ENCODE measurements at regions not wholly inside any gene's neighbourhood (a gene's known extent, or its start where the extent isn't known, plus 50 kb on each side); places are given as distances from the start of the nearest gene placed in this dataset.

DNA sequence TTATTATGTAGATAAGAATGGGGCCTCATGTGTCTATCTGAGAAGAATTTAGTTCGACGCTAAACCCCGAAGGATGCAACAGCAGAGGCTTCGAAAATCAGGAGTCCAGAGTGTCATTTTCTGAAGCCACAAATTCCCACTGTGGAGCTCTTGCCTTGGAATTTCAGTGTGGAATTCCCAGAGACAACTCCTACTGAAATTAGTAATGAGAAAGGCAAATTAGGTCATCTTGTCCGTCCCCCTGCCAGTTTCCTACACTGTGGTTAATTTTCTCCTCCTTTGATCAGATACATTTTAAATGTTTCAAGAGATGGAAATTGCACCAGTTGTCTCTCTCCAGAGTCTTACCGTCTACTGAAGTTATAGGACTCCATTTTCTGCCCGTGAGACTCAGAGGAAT, 633.6 kb downstream of the BNC2 start:
- Histone ChIP-seq H3K4ac (ENCODE audit: low read depth, low read length) (no peak overlapping the region), H3K18ac (ENCODE audit: insufficient read length, low read depth, low read length) (no peak overlapping the region), H3K27me3 (ENCODE audit: insufficient read depth, low read length) (no peaks in the 10 kb centered on the region), H3K79me1 (ENCODE audit: insufficient read depth, low read depth, low read length, poor library complexity, severe bottlenecking) (no peaks in the 10 kb centered on the region), H3K27ac (ENCODE audit: insufficient read length, low read depth, low read length) (no peak overlapping the region), H4K91ac (ENCODE audit: insufficient read length, low read depth, low read length) (no peak overlapping the region), H3K9me3 (ENCODE audit: control insufficient read depth, low read depth, low read length) (no peaks in the 10 kb centered on the region), H2BK5ac (ENCODE audit: insufficient read length, low read length) (no peak overlapping the region), H3K56ac (ENCODE audit: insufficient read length, low read depth, low read length) (no peak overlapping the region), H4K5ac (ENCODE audit: insufficient read length, low read depth, low read length) (no peak overlapping the region), H3K23ac (ENCODE audit: insufficient read length, low read depth, low read length) (no peak overlapping the region), H3K9ac (ENCODE audit: extremely low read depth, insufficient read length, low read length) (no peak overlapping the region), H2BK120ac (ENCODE audit: low read depth, low read length, poor library complexity, severe bottlenecking) (no peak overlapping the region), H3K4me1 (ENCODE audit: insufficient read depth, low read length) (no peaks in the 10 kb centered on the region), H2BK15ac (ENCODE audit: low read depth, low read length) (no peak overlapping the region), H3K14ac (ENCODE audit: insufficient read depth, low read length) (no peak overlapping the region), H2AK5ac (ENCODE audit: insufficient read length, low read length) (no peak overlapping the region), H3T11ph (ENCODE audit: low read length) (no peak overlapping the region), H3K23me2 (ENCODE audit: insufficient read length, low read depth, low read length, poor library complexity, severe bottlenecking) (no peaks in the 10 kb centered on the region), H4K8ac (replicated peaks; ENCODE audit: insufficient read length, low read depth, low read length) (no peak overlapping the region), H3K4me2 (ENCODE audit: insufficient read depth, insufficient read length, low read length) (no peak overlapping the region), H2BK12ac (ENCODE audit: insufficient read length, low read depth, low read length) (no peak overlapping the region), H2BK20ac (ENCODE audit: low read depth, low read length, poor library complexity, severe bottlenecking) (no peak overlapping the region), H4K20me1 (ENCODE audit: control insufficient read depth, insufficient read depth, insufficient read length) (no peaks in the 10 kb centered on the region), H2AFZ (ENCODE audit: low read length) (no peak overlapping the region), H3K79me2 (ENCODE audit: insufficient read depth, low read length) (no peaks in the 10 kb centered on the region)
- no peak for DNase-seq
- H3K4me3 Mint-ChIP-seq = no peak overlapping the region
- peaks cover 0 to 2% (median 0%) of the 10 kb centered on the region in 3 experiments; a peak in 2 of 7 replicates for H3K36me3 Mint-ChIP-seq (ENCODE audit: insufficient read depth in 1 of 3, low read depth in 3 of 3)
- no peaks in the 10 kb centered on the region for H3K27me3 Mint-ChIP-seq (ENCODE audit: low read depth)
- peaks cover 0 to 3% of the 10 kb centered on the region in 2 experiments; a peak in 1 of 4 replicates for H3K4me1 Mint-ChIP-seq
- no CpG with 5 or more reads among the region's 7 CpGs for WGBS (ENCODE audit: extremely low coverage, insufficient read length, low lambda C conversion rate)
- TF ChIP-seq, protein P1, sequence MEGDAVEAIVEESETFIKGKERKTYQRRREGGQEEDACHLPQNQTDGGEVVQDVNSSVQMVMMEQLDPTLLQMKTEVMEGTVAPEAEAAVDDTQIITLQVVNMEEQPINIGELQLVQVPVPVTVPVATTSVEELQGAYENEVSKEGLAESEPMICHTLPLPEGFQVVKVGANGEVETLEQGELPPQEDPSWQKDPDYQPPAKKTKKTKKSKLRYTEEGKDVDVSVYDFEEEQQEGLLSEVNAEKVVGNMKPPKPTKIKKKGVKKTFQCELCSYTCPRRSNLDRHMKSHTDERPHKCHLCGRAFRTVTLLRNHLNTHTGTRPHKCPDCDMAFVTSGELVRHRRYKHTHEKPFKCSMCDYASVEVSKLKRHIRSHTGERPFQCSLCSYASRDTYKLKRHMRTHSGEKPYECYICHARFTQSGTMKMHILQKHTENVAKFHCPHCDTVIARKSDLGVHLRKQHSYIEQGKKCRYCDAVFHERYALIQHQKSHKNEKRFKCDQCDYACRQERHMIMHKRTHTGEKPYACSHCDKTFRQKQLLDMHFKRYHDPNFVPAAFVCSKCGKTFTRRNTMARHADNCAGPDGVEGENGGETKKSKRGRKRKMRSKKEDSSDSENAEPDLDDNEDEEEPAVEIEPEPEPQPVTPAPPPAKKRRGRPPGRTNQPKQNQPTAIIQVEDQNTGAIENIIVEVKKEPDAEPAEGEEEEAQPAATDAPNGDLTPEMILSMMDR (conservative IDR thresholded peaks at IDR 0.05) = no peak
- no peaks in the 10 kb centered on the region for H3K9me3 Mint-ChIP-seq
- H3K27ac Mint-ChIP-seq = no peak overlapping the region
